ENCODE measurements at regions not wholly inside any gene's neighbourhood (a gene's known extent, or its start where the extent isn't known, plus 50 kb on each side); places are given as distances from the start of the nearest gene placed in this dataset.

GRCh38 chr1:13878021-13878420, 178.0 kb downstream of the PRDM2 start:
- DNase-seq = no peak

GRCh38 chr1:13878451-13878850, 178.5 kb downstream of the PRDM2 start:
- no peak for DNase-seq

- DNase-seq = no peak
Measured at GRCh38 chr1:13881385-13882088, 181.5 kb downstream of the PRDM2 start.

- no peak for DNase-seq
Measured at GRCh38 chr1:13888351-13888986, 188.5 kb downstream of the PRDM2 start.

- no peak for DNase-seq
Measured at GRCh38 chr1:13889495-13889894, 189.5 kb downstream of the PRDM2 start.

- DNase-seq = no peak
Measured at GRCh38 chr1:13890766-13891165, 190.8 kb downstream of the PRDM2 start.

- no peak for DNase-seq
Measured at GRCh38 chr1:13892198-13892597, 192.2 kb downstream of the PRDM2 start.

- DNase-seq = no peak
Measured at GRCh38 chr1:13892671-13893325, 192.8 kb downstream of the PRDM2 start.

- no peak for DNase-seq
Measured at GRCh38 chr1:13893409-13893821, 193.4 kb downstream of the PRDM2 start.

DNA sequence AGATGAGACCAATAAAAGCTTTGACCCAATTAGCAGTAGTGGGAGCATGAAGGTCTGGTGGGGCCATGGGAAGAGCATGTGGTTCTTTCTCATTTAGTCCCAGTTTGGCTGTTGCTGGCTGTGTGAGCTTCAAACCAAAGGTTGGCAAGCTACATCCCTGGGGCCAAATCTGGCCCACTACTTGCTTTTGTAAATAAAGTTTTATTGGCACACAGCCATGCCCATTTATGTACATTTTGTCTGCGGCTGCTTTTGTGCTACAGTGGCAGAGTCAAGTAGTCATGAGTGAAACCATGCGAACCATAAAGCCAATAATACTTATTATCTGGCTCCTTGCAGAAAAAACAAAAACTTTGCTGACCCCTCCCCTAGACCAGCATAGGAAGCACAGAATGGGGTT, 196.9 kb downstream of the PRDM2 start:
- no peak for DNase-seq

DNA sequence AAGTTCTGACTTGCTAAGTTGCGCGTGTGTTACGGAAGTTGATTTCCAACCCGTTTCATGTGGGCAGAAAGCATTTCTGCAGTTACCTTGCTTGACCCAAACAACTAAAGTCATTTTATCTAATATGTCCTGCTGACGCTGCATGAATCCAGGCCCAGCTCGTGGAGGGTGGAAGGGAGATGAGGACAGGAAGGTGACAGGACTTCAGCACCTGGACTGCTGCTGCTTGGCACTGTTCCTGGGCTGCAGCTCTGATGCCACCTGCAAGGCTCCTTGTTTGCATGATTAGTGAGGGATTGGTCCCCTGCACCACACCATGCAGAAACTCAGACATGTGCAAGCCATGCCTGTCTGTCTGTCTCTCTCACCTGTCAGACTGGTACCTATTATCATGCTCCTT, 198.4 kb downstream of the PRDM2 start:
- no peak for DNase-seq

DNA sequence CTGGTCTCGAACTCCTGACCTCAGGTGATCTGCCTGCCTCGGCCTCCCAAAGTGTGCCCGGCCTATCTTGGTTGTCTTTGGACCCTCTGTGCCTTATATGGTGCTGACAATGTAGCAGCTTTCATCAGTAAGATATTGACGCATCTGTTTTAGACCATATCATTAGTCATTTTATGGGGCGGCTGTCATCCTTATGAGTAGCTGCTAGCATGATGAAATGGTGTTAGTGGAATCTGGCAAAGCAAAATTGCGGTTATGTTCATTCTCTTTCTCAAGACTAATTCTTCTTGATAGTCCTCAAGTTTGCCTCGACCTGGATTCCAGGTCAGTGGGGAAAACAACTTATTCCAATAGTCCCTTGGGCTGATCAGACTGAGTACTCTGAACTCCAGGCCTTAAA, 199.9 kb downstream of the PRDM2 start:
- DNase-seq = no peak

DNA sequence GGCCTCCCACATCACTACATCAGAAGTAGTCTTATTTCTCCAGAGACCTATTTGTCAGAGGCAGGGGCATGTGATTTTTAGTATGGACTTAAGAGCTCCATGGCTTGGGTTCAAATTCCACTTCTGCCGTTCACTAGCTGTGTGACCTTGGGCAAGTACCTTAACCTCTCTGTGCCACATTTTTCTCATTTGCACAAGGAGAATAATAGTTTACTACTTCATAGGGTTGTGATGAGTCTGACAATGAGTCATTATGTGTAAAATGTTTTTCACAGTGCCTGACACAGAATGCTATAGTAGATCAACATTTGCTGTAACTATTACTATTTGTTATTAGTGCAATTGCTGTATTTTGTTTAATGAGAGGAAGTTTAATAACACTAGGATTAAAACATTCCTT, 200.6 kb downstream of the PRDM2 start:
- no peak for DNase-seq

- no peak for DNase-seq
Measured at GRCh38 chr1:13901039-13901438, 201.1 kb downstream of the PRDM2 start.

DNA sequence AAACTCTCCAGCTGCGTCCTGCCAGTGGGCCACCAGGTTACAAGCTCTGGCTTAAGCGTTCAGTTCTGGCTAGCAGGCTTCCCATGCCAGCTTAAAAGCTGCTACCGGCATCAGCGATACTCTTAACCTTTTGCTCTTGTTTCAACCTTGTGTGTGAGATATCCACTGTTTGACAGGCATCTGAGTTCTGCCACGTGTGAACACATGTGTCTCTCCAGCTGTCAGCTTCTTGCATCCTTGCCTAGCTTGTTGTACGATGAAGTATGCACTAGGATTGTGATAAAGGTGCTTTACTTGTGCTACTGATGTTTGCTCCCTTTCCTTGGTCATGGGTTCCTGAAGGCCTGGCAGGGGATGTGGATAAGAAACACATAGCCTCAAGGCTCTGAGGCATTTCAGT, 201.6 kb downstream of the PRDM2 start:
- no peak for DNase-seq

DNA sequence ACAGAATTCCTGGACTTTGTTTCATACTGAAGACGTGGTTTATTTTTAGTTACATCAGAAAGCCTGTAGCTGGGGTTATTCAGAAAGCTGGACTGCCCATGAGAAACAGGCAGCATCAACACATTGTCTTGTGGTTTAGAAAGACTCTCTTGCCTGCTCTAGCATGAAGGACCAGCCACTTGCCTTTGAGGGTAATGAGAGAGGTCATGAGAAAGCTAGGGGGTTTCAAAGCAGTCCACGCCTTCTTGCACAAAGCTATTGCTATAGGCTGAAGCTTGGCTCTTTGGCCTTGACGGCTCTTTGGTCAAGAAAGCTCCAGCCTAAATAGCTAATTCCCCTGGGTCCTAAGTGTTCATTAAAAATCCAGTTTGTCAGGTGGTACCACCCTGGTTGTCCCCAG, 208.1 kb downstream of the PRDM2 start:
- DNase-seq = no peak

GRCh38 chr1:13911697-13912619, 212.0 kb downstream of the PRDM2 start:
- no peak for DNase-seq

DNA sequence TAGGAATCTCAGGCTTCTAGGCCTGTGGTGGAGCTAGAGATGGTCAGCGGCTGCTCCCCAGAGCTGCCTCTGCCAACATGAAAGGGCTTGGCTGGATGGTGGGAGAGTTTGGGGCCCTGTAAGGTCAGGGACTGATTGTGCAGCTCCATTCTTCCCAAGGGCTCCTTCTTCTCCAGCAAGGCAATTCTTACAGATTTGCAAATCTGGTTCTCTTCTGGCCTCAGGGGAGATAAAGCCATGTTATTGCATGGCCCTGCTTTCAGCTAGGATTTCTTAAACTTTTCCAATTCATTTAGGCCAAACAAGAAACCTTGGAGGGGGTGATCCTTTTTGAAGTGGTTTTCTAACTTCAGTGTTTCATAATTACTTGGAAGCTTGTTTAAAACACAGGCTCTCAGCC, 213.4 kb downstream of the PRDM2 start:
- no peak for DNase-seq

GRCh38 chr1:13916530-13916929, 216.5 kb downstream of the PRDM2 start:
- DNase-seq = no peak

GRCh38 chr1:13917607-13918006, 217.6 kb downstream of the PRDM2 start:
- DNase-seq = no peak

DNA sequence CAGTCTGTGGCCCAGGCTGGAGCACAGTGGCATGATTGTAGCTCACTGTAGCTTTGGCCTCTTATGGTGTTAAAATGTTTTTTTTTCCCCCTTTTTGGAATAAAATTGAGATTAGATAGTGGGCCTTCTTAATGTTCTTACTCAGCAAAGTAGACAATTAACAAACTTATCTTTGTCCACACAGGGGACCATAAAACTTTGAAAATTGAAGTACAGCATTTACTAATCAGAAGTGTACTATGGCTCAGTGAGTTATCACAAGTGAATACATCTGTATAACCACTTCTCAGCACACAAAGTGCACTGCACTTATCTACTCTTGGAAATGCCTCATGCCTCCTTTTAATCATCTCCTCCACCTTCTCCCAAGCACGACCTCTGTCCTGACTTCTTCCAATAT, 218.9 kb downstream of the PRDM2 start:
- no peak for DNase-seq

DNA sequence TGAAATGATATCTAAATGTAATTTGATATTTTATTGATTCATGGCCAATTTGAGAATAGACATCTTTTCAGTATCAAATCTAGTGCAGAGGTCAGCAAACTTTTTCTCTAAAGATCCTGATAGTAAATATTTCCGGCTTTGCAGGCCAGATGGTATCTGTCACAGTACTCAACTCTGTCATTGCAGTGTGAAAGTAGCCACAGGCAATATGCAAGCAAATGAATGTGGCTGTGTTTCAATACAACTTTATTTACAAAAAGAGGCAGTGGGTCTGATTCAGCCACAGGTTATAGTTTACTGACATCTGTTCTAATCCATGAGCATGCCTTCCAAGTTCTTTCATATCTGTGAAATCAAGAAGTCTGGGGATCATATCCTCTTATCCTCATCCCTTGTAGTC, 221.2 kb downstream of the PRDM2 start:
- DNase-seq = no peak

DNA sequence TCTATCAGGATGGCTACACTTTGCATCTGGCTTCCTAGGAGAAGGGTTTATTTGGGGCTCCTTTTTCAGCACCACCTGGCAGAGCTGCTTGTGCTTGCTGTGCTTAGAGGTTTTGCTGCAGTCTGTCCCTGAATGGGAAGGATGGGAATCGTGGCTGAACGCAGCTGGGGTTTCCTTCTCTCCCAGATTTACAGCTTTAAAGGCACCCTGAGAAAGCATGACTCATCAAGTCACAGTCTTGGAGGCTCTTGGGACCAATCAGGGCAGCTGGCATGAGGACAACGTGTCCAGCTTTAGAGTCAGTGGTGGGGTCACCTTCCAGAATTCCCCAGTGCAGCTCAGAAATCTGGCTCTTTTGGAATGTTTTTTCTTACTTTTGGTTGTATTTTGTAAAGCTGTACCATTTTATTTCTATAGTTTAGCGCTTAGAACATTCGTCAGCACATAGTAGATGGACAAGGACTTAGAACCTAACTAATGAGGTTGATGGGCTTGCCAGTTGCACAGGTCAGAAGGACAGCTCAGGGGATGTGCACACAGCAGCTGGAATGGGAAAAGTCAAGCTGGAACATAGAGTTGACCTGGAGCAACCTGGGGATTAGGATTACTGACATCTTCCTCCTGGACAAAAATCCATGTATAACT, 222.6 kb downstream of the PRDM2 start:
- DNase-seq = no peak

Measured in 8988T (cell line).